ENCODE measurements at regions not wholly inside any gene's neighbourhood (a gene's known extent, or its start where the extent isn't known, plus 50 kb on each side); places are given as distances from the start of the nearest gene placed in this dataset.
A peak's percentile ranks its signal among the peaks of the same experiment; 100 is the strongest.

DNA sequence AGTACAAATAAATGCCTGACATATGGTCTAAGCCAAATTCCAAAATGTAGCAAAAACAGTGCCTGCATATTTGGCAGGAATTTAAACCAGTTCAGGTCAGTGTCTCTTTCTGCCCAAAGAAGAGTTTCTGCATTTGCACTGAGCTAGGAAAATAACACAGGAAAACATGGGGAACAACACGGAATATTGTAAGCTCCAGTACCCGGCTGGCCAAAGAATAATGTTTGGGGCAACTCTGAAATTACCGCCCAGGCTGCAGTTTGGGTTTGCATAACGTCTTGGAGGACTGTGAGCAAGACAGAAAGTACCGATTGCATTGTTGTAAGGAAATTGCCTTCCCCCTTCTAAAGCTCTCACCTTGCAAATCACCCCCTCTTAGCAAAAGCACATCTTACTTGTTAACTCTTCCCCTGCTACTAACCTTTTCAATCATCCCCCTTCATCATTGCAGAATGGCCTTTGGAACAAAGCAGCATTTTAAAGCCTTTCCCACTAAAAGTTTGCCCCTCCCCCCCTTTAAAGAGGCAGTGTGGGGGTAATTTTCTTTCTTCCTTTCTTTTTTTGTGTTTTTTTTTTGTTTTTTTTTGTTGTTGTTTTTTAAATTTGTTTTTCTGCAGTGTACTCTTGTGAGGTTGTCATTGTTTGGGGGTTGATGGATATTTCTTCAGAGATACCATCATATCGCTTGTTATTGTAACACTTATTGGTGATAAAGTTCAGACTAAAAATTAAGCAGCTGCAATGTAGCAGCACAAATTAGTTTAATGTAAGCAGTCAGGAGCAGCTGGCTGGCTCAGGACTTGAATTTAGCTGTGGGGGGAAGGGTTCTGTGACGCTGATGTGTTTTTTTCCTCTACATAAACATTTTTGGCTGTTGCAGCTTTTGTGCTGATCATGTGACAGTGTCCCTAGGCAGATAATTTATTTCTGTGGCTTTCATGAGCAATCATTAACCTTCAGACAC lies 100.0 kb upstream of the CITED2 start (continued):
- TF ChIP-seq, protein P1, sequence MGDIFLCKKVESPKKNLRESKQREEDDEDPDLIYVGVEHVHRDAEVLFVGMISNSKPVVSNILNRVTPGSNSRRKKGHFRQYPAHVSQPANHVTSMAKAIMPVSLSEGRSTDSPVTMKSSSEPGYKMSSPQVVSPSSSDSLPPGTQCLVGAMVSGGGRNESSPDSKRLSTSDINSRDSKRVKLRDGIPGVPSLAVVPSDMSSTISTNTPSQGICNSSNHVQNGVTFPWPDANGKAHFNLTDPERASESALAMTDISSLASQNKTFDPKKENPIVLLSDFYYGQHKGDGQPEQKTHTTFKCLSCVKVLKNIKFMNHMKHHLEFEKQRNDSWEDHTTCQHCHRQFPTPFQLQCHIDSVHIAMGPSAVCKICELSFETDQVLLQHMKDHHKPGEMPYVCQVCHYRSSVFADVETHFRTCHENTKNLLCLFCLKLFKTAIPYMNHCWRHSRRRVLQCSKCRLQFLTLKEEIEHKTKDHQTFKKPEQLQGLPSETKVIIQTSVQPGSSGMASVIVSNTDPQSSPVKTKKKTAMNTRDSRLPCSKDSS (IDR thresholded peaks at IDR 0.05; ENCODE audit: low read depth, partially characterized antibody), result no peak
- TF ChIP-seq, protein P2, sequence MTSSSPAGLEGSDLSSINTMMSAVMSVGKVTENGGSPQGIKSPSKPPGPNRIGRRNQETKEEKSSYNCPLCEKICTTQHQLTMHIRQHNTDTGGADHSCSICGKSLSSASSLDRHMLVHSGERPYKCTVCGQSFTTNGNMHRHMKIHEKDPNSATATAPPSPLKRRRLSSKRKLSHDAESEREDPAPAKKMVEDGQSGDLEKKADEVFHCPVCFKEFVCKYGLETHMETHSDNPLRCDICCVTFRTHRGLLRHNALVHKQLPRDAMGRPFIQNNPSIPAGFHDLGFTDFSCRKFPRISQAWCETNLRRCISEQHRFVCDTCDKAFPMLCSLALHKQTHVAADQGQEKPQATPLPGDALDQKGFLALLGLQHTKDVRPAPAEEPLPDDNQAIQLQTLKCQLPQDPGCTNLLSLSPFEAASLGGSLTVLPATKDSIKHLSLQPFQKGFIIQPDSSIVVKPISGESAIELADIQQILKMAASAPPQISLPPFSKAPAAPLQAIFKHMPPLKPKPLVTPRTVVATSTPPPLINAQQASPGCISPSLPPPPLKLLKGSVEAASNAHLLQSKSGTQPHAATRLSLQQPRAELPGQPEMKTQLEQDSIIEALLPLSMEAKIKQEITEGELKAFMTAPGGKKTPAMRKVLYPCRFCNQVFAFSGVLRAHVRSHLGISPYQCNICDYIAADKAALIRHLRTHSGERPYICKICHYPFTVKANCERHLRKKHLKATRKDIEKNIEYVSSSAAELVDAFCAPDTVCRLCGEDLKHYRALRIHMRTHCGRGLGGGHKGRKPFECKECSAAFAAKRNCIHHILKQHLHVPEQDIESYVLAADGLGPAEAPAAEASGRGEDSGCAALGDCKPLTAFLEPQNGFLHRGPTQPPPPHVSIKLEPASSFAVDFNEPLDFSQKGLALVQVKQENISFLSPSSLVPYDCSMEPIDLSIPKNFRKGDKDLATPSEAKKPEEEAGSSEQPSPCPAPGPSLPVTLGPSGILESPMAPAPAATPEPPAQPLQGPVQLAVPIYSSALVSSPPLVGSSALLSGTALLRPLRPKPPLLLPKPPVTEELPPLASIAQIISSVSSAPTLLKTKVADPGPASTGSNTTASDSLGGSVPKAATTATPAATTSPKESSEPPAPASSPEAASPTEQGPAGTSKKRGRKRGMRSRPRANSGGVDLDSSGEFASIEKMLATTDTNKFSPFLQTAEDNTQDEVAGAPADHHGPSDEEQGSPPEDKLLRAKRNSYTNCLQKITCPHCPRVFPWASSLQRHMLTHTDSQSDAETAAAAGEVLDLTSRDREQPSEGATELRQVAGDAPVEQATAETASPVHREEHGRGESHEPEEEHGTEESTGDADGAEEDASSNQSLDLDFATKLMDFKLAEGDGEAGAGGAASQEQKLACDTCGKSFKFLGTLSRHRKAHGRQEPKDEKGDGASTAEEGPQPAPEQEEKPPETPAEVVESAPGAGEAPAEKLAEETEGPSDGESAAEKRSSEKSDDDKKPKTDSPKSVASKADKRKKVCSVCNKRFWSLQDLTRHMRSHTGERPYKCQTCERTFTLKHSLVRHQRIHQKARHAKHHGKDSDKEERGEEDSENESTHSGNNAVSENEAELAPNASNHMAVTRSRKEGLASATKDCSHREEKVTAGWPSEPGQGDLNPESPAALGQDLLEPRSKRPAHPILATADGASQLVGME (CRISPR knock-in tag; IDR thresholded peaks at IDR 0.05), result no peak
- TF ChIP-seq MYBL2 (IDR thresholded peaks at IDR 0.05; ENCODE audit: low read depth) (no peak), MYBL2 (CRISPR knock-in tag; IDR thresholded peaks at IDR 0.05; ENCODE audit: borderline replicate concordance) (no peak), ZNF121 (CRISPR knock-in tag; conservative IDR thresholded peaks at IDR 0.05) (no peak), IRF2 (CRISPR knock-in tag; IDR thresholded peaks at IDR 0.05) (no peak), ASH1L (IDR thresholded peaks at IDR 0.05; ENCODE audit: borderline replicate concordance, low read depth, partially characterized antibody) (peak; percentile 48), SRSF7 (optimal IDR thresholded peaks at IDR 0.05; ENCODE audit: low read depth, low read length) (no peak), ZNF707 (CRISPR knock-in tag; conservative IDR thresholded peaks at IDR 0.05) (no peak), HDAC2 (IDR thresholded peaks at IDR 0.05) (0 out of 2 replicates have a peak, but pooled peaks have one; percentile 36)
- TF ChIP-seq, protein P3, sequence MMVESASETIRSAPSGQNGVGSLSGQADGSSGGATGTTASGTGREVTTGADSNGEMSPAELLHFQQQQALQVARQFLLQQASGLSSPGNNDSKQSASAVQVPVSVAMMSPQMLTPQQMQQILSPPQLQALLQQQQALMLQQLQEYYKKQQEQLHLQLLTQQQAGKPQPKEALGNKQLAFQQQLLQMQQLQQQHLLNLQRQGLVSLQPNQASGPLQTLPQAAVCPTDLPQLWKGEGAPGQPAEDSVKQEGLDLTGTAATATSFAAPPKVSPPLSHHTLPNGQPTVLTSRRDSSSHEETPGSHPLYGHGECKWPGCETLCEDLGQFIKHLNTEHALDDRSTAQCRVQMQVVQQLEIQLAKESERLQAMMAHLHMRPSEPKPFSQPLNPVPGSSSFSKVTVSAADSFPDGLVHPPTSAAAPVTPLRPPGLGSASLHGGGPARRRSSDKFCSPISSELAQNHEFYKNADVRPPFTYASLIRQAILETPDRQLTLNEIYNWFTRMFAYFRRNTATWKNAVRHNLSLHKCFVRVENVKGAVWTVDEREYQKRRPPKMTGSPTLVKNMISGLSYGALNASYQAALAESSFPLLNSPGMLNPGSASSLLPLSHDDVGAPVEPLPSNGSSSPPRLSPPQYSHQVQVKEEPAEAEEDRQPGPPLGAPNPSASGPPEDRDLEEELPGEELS (CRISPR knock-in tag; IDR thresholded peaks at IDR 0.05; ENCODE audit: borderline replicate concordance), result no peak
- TF ChIP-seq, protein P4, sequence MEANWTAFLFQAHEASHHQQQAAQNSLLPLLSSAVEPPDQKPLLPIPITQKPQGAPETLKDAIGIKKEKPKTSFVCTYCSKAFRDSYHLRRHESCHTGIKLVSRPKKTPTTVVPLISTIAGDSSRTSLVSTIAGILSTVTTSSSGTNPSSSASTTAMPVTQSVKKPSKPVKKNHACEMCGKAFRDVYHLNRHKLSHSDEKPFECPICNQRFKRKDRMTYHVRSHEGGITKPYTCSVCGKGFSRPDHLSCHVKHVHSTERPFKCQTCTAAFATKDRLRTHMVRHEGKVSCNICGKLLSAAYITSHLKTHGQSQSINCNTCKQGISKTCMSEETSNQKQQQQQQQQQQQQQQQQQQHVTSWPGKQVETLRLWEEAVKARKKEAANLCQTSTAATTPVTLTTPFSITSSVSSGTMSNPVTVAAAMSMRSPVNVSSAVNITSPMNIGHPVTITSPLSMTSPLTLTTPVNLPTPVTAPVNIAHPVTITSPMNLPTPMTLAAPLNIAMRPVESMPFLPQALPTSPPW (CRISPR knock-in tag; IDR thresholded peaks at IDR 0.05), result peak; percentile 39; the same call in 1 of the 2 replicates
- TF ChIP-seq, protein P5, sequence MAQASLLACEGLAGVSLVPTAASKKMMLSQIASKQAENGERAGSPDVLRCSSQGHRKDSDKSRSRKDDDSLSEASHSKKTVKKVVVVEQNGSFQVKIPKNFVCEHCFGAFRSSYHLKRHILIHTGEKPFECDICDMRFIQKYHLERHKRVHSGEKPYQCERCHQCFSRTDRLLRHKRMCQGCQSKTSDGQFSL (CRISPR knock-in tag; IDR thresholded peaks at IDR 0.05), result no peak
- TF ChIP-seq, protein P5 (tag; IDR thresholded peaks at IDR 0.05), result peak in 1 of 2 experiments; percentile 41; a peak in 1 of 4 replicates

All from K562 (cell line).